ENCODE measurements at regions not wholly inside any gene's neighbourhood (a gene's known extent, or its start where the extent isn't known, plus 50 kb on each side); places are given as distances from the start of the nearest gene placed in this dataset.
"Not testable (repeated sequence)": the region's sequence is repeated elsewhere in the genome, so short reads cannot be mapped to it uniquely, and the experiment has no call there.

DNA sequence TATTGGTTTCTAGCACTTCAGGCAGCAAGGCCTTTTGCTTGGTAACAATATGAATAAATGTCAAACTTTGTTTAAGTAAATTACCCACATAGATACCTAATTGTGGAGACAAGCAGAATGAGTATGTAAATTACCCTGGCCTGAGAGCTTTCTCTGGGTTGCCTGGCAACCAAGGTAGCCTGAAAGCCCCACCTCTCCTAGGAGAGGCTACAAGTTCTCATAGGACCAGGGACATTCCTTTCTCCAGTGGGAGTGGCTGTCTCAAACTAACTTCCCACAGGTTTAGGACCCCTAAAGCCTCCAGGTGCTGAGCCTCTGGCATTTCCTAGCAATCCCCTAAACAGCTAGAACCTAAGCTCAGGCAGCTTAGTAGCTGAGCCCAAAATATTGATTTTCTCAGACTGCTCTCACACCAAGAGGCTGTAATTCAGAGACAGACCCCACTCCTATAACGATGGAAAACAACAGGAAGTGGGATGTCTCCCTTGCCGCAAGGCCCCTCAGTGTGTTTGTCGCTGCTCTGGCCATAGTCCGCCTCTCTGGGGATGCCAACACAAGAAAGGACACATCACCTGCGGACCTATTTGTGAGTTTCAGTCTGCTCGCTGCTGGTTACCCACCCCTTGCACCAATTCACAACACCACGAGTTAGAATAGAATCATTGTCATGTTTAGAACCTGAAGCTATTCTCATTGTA lies 207.3 kb downstream of the DLEU7 start:
- peak; percentile 8 for DNase-seq (ENCODE audit: low spot score)

DNA sequence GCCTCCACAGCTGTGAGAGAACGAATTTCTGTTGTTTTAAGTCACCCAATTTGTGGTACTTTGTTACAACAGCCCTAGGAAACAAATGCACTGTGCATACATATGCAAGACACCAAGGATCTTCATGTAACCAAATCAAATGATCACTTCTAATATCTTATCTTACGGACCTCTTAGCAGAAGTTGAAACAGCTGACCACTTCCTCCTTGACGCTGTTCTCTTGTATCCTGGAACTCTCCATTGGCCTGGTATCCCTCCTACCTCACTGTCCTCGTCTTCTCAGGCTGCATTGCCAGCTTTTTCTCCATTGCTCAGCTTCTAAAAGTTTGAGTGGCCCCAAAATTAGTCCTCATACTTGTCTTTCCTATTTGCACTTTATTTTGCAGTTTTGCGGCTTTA lies 200.4 kb downstream of the DLEU7 start:
- no peak for DNase-seq (ENCODE audit: low spot score)

DNA sequence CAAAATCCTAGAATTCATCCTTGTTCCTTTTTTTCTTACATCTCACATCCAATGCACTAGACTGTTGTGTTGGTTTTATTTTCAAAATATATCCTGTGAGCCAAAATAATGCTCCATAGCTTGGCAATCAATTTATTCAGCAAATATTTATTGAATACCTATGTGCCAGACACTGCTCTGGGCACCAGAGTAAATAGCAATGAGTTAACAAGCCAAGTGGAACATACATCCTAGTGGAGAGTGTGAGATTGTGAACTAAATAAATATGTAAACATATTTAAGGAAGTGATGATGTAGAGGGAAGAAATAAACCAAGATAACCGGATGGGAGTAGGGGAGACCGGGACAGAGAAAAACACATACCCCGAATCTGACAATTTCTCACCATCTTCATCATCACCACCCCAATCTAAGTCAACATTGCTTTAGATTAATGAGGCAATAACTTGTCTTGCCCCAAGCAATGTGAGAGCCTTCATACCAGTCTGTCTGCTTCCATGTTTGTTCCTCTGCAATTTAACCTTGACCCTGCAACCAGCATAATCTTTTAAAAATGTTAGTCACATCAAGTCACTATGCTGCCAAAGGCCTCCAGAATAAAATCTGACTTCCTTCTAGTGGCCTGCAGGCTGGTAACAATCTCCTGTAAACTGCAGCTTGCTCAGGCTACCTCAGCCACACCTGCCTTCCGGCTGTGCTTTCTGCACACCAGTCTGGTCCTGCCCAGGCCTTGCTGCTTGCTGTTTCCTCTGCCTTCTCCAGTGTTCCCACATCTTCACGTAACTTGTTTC lies 199.2 kb downstream of the DLEU7 start:
- DNase-seq (ENCODE audit: low spot score) = no peak

DNA sequence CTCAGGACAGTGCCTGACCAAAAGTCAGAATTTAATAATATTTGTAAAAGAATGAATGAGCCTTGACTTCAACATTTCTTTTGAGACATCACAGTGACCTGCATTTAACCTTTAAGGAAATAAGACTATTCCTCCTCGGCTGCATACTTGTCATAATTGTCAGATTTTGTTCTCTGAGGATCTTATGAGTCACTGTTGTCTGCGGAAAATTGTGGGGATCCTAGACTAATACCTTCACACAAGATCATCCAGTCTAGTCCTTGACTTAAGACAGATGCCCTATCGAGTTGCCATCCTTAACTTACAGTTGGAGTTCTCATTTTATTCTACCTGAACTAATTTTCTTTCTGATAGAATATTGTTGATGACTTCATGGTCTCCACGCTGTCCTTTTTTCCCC lies 198.4 kb downstream of the DLEU7 start:
- DNase-seq (ENCODE audit: low spot score) = peak; percentile 55

DNA sequence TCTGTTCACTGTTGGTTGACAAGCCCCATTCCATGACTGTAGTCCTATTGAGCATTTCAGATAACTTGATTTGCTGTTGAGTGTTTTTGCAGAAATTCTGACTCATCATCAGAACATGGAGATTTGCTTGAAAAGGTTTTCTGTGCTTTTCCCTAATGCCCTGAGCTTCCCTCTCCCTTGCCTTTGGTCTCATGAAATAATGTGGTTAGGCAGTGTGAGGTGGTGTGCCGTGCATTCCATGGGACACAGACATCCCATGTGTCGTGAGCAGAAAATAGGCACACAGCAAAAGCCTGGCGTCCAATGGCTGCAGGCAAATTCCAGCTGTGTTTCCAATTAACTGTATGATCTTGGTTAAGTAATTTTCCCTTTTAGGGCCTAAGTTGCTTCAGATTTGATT lies 197.4 kb downstream of the DLEU7 start:
- no peak for DNase-seq (ENCODE audit: low spot score)

DNA sequence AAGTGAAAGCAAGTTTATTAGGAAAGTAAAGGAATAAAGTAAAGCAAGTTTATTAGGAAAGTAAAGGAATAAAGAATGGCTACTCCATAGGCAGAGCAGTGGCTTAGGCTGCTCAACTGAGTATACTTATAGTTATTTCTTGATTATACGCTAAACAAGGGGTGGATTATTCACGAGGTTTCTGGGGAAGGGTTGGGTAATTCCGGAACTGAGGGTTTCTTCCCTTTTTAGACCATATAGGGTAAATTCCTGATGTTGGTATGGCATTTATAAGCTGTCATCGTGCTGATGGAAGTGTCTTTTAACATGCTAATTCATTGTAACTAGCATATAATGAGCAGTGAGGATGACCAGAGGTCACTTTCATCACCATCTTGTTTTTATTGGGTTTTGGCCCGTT lies 194.3 kb downstream of the DLEU7 start:
- no peak for DNase-seq (ENCODE audit: low spot score)

DNA sequence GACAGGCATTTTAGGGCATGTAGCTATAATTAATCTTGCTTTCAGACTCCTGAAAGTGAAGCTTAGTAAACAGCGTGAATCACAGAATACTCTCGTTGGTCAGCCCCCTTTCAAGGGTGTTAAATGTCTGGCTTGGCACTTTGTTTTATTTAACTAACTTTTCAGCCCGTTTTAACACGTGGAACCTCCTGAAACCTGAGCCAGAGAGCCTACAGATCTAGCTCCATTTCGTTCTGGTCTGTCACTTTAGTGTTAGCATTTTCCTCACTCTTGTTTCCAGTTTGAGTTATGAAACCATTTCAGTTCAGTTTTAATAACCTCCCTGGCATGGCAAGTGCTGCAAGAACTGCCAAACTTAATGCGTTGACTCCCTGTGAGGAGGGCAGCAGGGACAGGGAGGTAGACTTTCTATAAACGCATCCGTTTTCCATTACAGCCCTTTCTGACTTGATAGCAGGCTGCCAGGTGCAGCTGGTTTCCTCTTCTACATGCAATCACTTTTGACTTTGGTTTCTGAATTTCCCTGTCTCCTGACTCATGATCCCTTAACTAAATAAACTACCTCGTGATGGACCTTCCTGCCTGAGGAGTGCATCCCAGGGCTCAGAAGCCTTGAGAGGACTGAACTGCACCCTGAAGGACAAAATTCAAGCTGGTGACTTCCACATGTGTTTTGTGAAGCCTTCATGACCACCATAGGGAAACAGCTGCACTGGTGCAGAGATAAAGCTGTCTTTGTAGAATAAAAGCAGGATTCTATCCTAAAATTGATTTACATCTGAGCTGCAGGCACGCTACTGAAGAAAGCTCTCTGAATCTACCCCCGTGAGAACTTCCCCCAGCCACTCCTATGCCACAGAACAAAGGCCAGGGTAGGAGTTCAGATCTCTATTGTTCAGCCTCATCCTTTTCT lies 192.6 kb downstream of the DLEU7 start:
- DNase-seq (ENCODE audit: low spot score) = no peak

DNA sequence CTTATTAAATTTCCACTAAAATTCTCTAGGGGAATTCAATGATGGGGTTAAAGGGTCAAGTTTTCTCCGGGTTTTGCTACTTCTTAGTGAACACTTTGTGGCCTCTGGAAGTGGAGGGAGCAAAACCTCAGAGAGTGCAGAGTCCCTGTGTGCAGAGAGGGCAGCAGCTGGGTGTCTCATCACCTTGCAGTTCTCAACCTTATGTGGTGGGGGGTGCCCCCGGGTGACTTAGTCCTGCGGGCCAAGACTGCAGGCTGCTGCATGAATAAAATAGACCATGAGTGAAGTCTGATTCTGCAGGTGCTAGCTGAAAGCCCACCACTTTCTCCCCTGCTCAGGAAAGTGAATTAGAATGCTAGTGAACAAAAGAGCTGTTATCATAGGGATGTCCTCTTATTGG lies 191.6 kb downstream of the DLEU7 start:
- DNase-seq (ENCODE audit: low spot score) = no peak

DNA sequence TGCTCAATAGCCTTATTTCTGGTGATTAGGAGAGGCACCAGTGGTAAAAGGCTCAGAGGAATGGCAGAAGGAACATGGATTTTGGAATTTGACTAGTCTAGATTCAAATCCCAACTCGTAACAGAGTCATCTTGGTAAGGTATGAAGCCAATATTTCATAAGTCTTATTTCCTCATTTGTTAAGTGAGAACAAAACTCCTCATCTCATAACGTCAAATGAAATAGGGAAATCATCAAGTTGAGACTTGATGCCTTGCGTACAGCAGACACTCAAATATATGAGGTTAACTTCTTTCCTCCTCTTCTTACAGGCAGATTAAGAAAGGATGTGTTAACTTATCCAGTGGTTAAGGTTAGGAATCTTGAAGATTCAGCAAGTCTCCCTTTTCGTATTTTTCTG lies 189.2 kb downstream of the DLEU7 start:
- DNase-seq (ENCODE audit: low spot score) = no peak

DNA sequence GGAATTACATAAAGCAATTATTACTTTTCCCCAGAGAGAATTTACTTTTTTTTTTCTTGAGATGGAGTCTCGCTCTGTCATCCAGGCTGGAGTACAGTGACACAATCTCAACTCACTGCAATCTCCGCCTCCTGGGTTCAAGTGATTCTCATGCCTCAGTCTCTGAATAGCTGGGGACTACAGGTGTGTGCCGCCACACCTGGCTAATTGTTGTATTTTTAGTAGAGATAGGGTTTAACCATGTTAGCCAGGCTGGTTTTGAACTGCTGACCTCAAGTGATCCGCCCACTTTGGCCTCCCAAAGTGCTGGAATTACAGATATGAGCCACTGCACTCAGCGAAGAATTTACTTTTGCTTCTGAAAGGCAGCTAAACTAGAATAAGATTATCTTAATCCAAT lies 181.6 kb downstream of the DLEU7 start:
- not testable (repeated sequence) for DNase-seq (ENCODE audit: low spot score)

DNA sequence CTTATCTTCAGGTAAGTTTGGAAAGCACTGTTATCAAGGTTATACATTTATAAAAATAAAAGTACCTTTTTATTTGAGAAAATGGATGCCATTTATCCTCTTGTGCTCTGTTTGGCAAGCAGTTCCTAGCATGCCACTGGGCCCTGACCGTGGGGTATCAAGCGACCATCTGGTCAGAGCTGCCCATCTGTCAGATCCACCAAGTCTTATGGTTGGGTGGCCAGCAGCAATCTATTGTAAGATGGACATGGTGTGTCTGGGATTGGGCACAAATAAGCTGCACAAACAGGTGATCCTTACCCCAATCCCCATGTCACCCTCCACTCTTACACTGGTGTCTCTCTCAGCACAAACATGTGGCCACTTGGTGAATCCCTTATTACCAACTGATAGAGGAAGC lies 178.5 kb downstream of the DLEU7 start:
- no peak for DNase-seq (ENCODE audit: low spot score)

DNA sequence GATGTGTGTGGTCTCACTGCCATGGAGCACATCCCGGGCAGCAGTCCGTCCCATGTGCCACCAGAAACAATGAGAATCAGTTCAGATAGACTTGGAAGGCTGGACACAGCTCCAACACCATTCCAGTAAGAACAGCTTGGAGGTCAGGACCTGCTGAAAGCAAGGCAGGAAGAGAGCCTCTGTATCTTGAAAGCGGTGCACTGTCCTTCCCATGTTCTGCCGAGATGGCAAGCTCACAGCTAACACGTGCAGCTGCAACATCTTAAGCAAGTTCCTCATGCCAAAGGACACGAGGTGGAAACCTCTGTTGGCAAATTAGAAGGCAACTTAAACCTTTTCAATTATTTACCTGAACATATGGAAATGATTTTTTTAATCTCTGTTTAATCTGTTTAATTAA lies 175.4 kb downstream of the DLEU7 start:
- no peak for DNase-seq (ENCODE audit: low spot score)

DNA sequence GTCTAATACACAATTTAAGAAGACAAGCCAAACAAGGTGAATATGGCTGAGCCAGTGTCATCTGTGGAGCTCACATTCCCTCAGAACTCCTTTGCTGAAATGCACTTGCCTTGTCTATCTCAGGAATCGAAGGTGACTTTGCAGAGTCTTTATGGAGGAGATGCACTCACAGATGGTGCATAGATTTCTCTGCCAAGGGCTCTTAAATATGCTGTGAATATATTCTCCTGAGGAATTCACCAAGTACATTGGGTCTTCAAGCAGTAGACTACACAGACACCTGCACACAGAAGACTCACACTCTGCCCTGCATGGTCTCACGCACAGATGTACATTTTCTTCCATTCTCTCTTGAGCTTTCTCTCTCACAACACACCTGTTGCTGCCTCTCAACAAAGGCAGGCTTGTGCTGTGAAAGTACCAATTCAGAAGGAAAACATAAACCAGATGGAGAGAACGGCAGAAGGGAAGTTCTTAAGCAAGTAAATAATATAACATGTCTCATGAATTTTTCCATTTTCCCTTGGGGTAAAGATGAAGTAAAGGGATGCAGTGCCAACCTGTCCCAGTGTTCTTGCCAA lies 174.7 kb downstream of the DLEU7 start:
- DNase-seq (ENCODE audit: low spot score) = no peak

DNA sequence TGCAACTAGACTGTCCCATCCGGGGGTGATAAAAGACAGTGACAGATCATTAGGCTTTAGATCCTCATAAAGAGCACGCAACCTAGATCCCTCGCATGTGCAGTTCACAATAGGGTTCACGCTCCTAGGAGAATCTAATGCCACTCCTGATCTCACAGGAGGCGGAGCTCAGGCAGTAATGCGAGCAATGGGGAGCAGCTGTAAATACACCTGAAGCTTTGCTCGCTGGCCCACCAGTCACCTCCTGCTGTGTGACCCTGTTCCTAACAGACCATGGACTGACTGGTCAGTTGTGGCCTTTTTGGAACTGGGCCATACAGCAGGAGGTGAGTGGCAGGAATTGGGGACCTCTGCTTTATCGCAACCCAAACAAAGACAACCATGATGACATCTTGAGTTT lies 173.2 kb downstream of the DLEU7 start:
- no peak for DNase-seq (ENCODE audit: low spot score)

DNA sequence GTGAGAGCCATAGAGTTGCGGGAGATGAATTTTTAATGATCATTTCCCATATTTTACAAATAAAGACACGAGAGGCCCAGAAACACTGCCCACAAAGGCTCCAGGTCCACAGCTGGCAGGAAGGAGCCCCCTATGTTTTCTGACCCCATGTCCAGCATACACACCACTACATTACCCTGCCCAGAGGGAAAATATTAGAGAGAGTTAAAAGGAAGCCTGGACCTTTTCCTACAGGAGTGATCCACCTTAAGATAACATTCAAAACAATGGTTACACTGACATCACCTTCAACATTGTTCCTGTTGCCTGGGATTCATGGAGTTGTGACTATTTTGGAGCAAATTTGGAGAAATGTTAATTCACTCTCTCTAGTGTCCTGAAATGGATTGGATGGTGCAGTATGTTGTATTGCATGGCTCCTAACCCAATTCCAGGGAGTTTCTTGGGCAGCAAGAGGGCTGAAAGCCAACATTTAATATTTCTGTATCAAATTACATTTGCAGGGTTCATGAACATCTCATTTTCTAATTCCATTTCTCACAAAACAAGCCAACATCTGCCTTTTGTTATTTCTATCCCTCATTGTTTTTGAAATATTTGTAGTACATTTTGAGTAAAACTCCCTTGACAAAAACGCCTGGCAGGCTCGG lies 172.5 kb downstream of the DLEU7 start:
- DNase-seq (ENCODE audit: low spot score) = no peak

DNA sequence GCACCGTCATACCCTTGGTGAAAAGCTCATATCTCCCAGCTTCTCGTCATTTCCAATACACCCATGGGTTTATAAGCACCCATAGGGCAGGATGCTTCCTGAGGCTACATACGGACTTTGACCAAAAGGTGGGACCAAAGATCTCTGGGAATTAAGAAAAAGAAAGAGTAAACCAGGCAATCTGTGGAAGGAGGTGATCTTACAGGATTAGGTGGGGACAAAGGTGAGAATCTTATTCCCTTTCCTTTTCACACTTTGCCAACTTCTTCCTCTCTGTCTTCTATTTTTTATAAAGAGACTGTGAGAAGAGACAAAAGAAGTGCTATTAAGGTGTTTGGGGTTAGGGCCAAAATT lies 172.0 kb downstream of the DLEU7 start:
- DNase-seq (ENCODE audit: low spot score) = no peak

DNA sequence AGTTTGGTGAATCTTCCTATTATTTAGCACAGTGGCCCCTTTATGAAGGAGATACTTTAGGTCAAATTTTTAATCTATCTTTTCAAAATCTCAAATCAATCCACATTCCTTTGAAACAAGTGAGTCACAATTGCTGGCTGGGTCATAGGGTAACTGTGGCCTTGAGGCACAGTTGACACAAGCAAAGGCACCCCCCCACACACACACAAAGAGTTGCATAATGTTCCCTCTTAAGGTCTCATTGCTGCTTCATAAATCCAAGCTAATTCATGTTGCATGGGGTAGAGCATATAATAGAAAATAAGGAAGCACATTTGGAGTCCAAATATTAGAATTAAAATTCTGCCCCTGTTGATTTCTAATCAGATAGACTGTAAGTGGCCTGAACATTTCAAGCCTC lies 171.5 kb downstream of the DLEU7 start:
- no peak for DNase-seq (ENCODE audit: low spot score)

DNA sequence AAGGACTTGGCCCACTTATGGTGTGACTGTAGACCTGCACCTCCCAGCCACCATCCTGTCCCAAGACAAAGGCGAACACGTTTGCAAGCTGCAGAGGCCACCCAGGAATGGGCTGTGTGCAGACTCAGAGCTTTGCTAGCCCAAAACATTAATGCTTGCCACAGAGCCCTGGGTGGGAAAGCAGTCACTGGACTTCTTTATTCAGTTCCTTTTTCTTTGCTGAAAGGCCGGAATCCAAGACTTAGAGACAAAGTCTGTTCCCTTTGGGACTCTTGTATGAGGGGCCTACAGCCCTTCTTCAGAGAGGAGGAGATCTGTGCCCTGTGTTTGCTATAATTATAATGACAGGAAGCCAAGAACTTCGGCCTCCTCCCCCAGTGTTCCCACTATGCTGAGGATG lies 167.8 kb downstream of the DLEU7 start:
- no peak for DNase-seq (ENCODE audit: low spot score)

DNA sequence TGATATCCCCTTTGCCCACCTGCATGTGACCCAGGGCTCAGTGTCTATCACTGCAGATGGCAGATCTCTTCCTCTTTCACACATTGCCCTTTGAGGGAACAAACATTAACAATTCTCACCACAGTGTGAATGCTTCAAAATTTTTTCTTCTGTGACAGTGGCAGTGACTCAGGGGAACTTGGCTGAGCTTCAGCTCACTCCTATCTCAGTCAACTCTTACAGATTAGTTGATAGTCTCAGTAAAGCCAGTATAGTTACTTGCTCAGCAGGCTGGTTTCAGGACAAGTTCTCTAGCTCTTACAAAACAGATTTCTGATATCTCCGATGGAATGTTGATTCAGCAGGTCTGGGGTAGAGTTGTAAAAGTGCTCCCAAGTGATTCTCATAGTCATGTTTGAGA lies 166.9 kb downstream of the DLEU7 start:
- peak; percentile 83 for DNase-seq (ENCODE audit: low spot score)

DNA sequence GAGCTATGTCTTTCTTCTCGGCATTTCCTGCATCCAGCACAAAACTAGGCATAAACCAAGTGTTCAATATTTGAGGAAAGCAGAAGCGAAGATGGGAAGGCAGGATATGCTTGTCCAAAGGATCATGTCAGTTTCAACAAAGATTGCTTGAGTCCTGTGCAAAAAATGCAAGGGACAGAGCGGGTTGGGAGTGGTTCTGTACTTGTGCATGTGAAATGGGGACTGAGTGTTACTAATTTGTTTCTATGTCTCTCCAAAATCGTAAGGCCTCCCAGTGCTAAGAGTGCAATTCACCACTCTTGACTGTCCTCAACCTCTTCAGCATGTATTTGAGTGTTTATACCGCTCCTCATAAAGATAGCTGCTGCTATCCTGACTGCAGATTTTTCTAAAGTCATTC lies 166.2 kb downstream of the DLEU7 start:
- DNase-seq (ENCODE audit: low spot score) = no peak

DNA sequence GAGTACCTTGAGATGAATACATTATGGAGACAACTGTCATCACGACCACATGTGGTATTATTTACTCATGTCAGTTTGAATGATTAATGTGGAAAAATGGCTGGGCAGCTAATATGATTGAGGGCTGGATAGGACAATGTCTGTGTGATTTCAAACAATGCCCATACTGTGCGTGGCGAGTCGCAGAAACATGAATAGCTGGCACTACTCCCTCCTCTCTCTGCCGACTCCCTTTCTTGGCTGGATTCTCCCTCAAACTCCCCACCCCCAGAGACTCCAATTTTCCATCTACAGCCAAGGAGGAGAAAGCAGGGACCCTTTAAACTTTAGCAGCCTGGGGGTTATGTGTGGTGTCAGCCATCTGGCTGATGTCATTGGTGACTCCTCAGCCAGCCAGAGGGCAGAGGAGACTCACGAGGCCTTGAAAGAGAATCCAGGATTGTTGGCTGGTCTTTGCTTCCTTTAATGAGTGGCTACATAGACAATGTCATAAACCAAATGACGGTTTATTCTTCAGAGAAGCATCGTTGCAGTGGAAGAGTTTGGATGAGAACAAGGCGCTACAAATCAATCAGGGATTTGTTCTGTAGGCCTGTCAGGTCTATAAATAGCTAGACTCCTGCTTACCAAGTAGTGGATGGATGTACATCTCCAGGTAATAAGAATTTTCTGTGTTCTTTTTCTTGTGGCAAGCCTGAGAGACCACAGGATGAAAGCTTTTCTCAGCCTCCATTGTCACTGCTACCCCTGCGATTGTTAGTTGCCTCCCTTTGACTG lies 165.6 kb downstream of the DLEU7 start:
- DNase-seq (ENCODE audit: low spot score) = no peak

All from umbilical cord (tissue), 1 donor.